GM18520 (cell line): ENCODE measurements at regions not wholly inside any gene's neighbourhood (a gene's known extent, or its start where the extent isn't known, plus 50 kb on each side); places are given as distances from the start of the nearest gene placed in this dataset.

Experiments used
- ATAC-seq: cut with Tn5 transposase; IDR thresholded peaks from one replicate; pipeline ENCODE4 v1.9.1; 2021; ENCODE audit not compliant: unreplicated experiment

DNA sequence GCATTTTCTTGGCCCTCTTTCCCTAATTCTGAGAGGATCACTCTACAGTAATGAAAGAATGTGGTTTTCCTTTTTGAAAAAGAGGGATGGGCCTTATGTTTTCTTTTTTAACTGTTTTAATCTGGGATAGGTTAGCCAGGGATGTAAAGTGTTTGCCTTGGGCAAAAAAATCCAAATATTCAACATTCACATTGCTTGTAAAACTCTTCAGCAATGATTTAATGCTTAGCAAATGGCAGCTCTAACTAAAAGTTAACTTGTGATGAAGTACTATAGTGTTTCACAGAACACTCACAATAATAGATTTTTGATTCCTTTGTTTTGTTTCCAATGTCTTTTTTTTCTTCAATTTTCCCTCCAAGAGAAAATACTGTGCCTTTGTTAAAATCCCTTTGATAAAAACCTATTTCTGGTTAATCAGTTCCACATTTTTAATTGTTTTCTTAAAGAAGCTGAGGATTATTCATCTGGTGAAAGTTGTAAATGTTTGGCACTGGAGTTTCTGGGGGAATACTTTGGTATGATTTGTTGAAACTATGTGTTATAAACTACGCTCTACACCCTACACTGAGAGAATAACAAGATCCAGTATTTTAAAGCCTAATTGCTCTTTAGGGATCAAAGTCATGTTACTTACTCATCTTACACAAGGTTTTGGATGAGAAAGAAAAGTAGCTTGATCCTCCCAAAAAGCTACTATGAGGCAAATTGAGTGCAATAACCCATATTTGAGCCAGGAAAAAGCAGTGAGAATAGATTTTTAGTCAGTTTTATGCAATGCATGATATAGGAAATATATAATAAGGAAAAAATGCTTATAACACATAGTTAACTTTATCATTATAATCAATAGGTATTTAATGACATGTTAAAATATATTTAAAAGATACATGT is 335.8 kb downstream of the EPHA7 start:
- ATAC-seq: no peak

DNA sequence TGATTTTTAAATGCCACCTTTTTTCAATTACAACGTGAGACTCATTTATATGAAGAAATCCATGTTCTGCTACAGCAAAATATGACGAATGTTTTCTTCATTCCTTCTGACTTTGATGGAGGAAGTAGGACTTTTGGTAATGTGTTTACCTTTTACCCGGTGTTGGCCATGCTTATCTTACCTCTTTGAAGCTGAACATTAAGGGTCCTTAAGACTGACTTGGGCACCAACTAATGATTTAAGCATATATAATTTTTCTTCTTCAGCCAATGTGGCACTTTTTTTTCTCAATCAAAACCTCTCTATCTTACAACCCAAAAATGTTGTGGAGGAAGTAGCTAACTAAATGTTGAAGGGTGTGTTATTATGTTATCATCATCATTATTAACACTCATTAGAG is 337.5 kb downstream of the EPHA7 start:
- no peak for ATAC-seq

DNA sequence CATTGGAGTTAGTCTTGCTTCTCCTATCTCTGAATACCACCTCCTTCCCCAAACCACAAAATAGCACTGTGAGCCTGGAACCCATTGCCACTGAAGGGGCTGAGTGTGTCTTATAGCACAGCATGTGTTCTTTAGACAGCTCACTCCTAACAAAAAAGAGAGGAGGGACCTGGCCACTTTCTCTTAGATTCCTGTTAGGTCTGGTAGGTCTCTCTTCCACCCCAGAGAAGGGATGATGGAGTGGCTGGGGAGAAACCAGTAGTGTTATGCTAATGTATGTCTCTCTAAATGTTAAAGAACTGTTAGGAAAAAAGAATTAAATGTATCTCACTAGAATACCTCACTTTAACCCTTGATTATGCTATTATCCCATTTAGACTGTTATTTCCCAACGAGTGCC is 340.3 kb downstream of the EPHA7 start:
- ATAC-seq: no peak

DNA sequence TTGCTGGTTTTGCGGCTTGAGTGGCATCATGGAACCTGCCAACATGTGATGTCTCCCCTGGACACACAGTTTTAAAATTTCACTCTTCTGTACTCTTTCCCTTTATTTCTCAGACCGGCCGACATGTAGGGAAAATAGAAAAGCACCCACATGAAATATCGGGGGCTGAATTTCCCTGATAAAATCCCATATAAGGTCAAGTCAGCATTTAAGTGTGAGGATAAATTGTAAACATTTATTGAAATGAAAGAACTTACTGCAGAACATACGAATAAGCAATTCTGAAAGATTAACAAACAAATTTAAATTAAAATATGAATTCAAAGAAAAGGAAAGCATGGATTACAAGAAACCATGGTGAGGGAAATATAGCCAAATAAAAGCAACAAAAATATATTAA is 345.5 kb downstream of the EPHA7 start:
- ATAC-seq: no peak

DNA sequence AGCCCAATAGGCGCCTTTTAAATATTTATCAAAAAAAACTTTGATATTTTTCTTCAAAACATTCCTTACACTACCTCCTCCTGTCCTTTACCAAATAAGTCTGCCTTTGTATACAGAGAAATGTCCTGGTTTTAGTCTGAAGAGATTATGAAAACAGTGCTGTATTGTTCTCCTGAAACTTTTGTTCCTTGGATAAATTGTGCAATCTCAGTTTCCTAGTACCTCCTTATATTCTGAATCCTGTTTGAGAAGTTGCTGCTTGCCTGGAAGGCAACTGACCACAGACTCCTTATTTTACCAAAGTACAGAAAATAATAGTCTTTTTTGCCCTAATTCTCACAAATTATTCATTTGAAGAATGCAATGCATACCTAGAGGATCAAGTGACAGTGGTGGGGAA is 349.5 kb downstream of the EPHA7 start:
- no peak for ATAC-seq

DNA sequence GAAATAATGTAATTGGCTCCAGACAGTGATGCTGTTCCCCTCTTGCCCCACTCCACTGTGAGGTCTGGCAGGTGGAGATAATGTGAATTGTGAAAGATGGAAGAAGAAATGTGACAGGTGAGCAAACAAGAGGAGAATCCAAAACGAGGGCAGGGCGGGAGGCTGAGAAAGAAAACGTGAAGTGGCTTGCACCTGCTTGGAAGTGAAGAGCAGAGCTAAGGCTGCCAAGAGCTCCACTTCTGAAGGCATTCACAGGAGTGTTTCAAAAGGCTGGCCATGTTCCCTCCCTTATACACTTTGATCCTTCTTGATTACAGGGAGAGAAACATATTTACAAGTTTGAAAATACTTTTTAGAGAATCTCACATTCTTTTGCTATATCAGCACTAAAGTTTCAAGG is 359.4 kb downstream of the EPHA7 start:
- no peak for ATAC-seq

DNA sequence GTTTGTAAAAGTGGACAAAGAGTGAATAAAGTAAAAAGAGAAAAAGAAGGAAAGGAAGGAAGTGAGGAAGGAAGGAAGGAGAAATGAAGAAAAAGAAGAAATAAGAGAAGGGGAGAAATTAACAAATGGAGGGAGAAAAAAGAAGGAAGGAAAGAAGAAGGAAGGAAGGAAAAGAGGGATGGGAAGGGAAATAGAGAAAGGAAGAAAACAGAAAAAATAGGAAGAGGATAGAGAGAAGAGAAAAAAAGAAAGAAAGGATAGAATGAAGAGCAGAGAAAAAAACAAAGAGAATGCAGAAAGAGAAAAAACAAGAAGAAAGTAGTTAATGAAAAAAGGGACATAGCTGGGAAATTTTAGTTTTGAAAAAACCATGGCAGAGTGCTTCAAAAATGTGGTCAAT is 361.8 kb downstream of the EPHA7 start:
- ATAC-seq: no peak

DNA sequence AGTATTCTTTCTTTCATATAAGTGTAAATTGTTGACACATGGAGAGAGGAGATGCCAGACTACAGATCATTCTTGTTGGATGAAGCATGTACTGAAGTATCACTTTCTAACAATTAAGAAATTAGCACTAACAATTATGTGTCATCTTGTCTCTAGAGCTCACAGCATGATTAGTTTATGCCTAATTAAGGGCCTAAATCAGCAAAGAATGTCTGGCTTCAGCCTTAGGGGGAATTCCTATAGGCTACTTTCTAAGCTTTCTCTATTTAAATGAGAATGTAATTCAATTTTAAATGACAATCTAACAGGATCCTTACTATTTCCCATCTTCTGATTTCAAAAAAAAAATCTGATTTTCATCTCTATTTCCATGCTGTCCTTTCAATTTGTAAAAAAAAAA is 371.0 kb downstream of the EPHA7 start:
- ATAC-seq: no peak

DNA sequence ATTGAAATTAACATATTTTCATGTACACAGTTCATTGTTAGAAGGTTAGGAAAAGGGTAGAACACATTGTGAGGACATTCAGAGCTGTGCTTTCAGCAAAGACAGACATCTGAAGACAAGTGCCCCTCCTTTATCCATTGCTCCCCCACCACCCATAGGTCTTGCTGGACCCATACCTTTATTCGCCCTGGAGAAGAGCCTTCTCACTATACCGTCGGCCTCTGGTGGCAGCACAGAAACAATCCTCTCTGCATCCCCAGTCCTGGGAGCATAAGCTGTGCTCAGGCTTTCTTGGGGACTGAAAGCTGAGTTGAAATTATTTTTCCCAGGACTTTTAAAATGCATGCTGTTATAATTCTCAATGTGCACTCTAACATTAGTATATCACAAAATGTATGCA is 372.3 kb downstream of the EPHA7 start:
- no peak for ATAC-seq

DNA sequence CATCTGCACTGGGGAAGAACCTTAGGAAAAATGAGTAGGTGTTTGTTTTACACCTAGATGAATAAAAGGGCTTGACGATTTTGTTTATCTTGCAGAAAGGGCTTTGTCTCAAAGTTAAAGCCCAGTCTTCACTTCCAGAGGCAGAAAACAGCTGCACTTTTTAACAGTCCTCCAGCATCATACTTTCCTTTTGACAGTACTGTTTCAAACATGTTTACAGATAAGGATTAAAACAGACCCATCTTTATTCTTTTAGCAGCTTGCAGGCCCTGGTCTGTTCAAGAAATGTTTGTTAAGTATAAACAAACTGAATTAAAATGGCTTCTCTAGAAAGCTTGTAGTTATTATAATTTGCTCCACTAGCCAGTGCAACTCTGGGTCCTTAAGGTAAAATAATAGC is 374.2 kb downstream of the EPHA7 start:
- no peak for ATAC-seq

DNA sequence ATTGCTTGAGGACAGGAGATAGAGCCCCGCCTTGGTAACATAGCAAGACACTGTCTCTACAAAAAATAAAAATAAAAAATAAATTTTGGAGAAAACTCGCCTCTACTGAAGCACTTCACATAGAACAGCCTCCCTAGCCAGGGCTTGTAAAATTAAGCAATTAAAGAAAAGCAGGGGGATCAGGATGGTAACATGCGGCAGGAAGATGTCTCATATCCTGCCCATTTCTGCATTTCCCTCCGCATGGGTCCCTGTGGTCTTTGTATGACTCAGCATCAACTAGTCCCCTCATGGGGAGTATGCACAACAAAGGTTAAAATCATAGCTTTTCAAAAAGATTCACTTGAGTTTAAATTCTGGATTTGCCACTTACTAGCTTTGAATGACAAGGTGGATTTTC is 379.0 kb downstream of the EPHA7 start:
- ATAC-seq: no peak

DNA sequence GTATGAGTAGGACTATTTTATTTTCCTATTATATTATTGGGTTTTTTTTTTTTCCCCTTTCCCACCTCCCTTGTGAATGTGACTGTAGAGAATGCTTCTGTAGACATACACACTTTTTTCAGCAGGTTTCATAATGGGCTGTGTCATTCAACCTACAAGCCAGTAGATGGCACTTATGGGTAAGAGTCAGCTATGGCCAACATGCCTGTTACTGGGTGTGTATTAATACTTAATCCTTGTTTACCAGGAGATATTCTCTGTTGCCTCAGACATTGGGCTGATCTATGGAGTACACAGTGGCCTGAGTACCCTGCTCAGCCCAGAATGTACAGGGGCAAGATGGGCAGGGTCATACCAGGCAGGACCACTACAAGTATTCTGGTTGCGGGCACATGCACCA is 382.5 kb downstream of the EPHA7 start:
- no peak for ATAC-seq

DNA sequence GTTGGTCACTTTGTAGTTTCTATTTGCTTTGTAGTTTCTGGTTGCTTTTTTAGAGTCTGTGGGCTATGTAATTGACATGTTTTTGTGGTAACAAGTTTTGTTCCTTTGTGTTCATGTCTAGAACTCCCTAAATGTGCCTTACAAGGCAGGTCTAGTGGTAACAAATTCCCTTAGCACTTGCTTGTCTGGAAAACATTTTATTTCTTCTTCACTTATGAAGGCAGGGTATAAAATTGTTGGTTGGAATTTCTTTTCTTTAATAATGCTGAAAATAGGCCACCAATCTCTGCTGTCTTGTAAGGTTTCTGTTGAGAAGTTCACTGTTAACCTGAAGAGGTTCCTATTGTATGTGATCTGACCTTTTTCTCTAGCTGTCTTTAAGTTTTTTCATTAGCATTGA is 383.6 kb downstream of the EPHA7 start:
- no peak for ATAC-seq

DNA sequence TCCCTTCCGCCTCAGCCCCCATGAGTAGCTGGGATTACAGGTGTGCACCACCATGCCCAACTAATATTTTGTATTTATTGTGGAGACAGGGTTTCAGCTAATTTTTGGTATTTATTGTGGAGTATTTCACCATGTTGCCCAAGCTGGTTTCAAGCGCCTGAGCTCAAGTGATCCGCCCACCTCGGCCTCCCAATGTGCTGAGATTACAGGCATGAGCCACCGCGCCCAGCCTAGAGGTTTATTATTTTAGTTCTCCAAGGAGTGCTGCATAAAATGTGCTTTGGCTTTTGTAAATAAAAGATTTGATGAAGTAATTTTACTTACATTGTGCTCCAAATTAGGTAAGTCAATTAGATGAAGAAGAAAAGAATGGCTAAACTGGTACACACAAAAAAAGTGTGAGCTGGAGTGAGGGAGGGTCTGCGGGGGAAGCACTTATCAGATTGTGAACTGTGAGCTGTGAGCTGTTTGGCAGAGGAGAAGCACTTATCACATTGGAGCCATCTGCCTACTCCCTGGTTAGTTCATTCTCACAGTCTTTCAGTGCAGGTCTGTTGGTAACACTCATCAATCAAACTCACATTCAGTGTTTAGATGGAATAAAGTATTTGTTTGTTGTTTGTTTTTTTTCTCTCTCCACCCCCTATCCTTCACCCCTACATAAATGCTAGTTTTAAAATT is 398.0 kb downstream of the EPHA7 start:
- no peak for ATAC-seq

DNA sequence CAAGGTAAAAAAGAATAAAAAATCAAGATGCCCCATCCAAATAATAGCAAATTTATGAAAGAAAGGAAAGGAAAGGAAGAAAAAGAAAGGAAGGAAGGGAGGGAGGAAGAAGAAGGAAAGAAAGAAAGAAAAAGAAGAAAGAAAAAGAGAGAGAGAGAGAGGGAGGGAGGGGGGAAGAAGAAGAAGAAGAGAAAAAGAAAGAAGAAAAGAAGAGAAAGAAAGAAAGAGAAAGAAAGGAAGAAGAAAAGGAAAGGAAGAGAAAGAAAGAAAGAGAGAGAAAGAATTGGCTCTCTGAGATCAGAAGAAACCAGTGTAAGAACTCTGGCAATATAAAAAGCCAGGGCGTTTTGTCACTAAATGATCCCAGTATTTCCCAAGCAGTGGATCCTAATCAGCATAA is 401.7 kb downstream of the EPHA7 start:
- ATAC-seq: no peak

DNA sequence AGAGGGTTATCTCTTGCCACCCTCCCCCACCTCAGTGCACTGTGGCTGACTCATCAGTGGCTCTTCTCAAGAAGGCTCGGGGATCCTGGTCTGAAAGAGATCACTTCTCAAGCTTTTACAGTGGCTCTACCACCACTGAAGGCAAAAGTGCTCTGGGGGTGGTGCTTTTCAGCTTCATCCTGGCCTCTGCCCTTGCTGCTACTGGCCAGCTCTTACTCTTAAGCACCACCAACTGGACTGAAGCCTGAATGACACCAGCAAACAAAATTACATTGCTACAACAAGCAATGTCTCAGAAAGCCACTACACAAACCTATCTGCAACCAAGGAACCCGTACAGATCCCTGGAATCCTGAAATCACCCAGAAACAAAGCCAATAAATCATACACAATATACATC is 402.1 kb downstream of the EPHA7 start:
- ATAC-seq: no peak

DNA sequence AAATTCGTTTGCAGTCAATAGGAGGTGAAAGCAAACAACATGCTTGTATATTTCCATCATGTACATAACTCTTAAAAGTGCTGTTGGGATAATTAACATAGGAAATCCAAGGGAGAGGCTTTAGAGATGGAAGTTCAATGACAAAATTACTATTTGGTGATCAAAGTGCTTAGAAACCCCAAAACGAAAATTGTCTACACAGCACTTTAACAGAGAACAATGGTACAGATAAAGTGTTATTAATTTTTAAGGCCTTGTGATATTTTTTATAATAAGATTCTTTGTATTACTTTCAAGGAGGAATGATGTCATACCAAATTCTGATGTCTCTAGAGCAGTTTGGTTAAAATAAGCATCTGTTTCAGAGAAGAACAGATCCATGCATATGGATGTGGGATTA is 406.3 kb downstream of the EPHA7 start:
- ATAC-seq: no peak

DNA sequence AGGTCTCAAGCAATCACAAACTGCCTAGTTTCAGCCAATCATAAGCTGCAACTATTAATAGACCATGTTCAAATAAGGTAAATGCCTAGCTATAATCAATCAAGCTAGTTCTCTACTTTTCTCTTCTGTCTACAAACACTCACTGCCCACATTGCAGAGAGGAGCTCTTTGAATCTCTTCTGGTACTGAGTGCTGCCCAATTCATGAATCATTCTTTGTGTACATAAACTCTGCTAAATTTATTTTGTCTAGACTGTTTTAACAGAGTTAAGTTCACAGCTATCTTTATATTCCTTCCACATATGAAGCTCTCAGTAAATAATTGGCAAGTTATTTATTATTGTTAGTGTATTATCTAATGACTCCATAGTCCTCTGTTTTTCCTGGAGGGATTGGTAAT is 411.0 kb downstream of the EPHA7 start:
- no peak for ATAC-seq

DNA sequence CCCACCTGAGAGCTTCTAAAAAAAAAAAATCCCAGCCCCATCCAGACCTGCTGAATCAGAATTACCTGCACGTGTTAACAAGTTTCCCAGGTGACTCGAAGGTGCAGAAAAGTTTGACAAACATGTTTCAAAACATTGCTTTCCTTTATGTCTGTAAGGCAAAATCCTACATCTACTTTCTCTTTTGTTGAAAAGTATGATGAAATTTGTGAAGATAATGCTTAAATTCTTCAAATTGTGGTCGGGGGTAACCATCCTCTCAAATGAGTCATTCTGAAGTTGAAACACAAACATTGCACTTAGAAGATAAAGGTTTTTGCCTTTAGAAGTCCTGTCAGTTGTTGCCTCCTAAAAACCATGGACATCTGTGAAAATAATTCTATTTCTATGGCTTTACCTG is 429.7 kb downstream of the EPHA7 start:
- no peak for ATAC-seq

DNA sequence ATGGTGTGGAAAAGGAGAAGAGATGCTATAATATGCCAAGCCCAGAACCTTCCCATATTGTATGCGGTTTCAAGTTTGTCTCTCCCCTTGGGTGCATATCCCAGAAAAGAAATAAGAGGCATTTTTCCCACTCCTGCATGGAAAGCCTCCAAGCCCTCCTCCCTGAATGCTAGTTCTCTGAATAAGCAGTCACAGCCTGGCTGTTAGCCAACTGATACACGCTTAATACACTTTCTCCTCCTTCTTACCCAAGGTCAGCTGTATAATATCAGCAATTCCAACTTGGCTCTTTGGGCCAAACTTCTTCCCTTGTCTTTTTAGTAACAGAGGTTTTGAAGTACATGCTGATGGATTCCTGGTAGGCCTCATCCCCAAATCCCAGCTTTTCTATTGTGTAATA is 440.1 kb downstream of the EPHA7 start:
- ATAC-seq: no peak

DNA sequence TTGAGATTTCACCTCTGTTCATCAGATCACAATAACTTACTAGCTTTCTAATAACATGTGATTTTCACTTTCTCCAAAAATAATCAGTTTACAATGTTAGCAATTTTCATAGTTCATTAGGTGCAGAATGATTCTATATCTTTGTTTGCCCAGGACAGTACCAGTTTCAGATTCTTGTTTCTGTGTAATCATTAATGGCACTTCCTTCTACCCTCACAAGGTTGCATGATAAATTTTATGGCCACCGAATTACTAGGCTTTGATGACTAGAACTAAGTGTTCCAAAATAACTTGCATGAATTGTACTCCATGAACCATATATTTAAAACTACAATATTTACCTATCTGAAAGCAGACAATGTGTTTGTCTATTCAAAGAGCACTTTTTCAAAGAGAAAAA is 442.3 kb downstream of the EPHA7 start:
- ATAC-seq: no peak

DNA sequence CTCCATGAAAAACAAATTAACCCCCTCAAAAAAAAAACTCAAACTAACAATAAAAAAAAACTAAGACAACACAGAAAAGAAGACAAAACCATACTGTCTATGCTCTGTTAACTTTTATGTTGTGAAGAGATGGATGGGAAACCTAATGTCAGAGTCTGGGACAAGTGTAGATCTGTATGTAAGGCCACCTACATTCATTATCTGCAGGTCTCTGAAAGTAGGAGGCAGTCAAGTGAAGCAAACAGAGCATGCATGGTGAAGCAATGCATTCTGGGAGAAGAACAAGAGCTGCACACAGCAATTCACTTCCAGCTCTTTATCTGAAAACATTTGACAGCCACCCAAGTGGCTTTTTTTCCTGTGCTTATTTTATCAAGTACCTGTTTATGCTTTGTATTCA is 452.0 kb downstream of the EPHA7 start:
- no peak for ATAC-seq

DNA sequence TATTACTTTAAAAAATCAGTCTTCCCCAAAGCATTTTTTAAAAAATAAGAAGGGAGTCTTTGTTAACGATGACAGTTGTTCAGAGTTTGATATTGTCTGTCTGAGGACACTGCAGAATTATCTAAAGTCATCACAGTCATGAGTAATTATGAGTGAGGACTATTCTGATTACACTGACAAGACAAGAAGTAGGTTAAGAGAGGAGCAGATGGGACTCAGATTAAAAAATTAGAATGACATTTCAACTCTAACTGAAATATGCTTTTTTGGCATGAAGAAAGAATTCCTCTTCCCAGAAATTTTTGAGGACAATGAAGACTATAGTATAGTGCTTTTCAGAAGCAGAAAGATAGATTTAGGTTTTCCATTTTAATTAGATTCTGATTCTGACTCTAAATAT is 456.5 kb downstream of the EPHA7 start:
- no peak for ATAC-seq
